ENCODE measurements at regions not wholly inside any gene's neighbourhood (a gene's known extent, or its start where the extent isn't known, plus 50 kb on each side); places are given as distances from the start of the nearest gene placed in this dataset.

DNA sequence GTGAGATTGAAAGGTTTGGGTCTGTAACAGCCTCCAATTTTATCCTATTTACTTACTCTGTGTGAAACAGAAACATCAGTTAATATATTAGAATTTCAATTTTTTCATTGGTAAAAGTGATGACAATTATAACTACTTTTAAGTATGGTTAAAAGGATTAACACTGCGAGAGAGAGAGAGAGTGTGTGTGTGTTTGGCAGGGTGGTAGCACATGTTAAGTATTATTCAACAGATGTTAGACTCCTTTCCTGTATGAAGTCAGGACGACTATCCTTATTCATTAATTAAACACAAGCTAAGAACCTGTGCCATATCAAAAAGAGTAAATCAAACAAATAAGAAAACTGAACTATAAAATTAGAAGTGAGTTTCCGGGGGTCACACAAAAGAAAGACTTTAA, 662.5 kb downstream of the PLPP3 start:
- TF ChIP-seq, protein P1, sequence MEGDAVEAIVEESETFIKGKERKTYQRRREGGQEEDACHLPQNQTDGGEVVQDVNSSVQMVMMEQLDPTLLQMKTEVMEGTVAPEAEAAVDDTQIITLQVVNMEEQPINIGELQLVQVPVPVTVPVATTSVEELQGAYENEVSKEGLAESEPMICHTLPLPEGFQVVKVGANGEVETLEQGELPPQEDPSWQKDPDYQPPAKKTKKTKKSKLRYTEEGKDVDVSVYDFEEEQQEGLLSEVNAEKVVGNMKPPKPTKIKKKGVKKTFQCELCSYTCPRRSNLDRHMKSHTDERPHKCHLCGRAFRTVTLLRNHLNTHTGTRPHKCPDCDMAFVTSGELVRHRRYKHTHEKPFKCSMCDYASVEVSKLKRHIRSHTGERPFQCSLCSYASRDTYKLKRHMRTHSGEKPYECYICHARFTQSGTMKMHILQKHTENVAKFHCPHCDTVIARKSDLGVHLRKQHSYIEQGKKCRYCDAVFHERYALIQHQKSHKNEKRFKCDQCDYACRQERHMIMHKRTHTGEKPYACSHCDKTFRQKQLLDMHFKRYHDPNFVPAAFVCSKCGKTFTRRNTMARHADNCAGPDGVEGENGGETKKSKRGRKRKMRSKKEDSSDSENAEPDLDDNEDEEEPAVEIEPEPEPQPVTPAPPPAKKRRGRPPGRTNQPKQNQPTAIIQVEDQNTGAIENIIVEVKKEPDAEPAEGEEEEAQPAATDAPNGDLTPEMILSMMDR (IDR thresholded peaks at IDR 0.05 in 2 of 3, conservative IDR thresholded peaks at IDR 0.05 in 1 of 3; ENCODE audit: control insufficient read depth in 2 of 3, extremely low read depth in 1 of 3, insufficient read depth in 1 of 3, low read depth in 3 of 3, low read length in 3 of 3), result no peak
- TF ChIP-seq, protein P2, sequence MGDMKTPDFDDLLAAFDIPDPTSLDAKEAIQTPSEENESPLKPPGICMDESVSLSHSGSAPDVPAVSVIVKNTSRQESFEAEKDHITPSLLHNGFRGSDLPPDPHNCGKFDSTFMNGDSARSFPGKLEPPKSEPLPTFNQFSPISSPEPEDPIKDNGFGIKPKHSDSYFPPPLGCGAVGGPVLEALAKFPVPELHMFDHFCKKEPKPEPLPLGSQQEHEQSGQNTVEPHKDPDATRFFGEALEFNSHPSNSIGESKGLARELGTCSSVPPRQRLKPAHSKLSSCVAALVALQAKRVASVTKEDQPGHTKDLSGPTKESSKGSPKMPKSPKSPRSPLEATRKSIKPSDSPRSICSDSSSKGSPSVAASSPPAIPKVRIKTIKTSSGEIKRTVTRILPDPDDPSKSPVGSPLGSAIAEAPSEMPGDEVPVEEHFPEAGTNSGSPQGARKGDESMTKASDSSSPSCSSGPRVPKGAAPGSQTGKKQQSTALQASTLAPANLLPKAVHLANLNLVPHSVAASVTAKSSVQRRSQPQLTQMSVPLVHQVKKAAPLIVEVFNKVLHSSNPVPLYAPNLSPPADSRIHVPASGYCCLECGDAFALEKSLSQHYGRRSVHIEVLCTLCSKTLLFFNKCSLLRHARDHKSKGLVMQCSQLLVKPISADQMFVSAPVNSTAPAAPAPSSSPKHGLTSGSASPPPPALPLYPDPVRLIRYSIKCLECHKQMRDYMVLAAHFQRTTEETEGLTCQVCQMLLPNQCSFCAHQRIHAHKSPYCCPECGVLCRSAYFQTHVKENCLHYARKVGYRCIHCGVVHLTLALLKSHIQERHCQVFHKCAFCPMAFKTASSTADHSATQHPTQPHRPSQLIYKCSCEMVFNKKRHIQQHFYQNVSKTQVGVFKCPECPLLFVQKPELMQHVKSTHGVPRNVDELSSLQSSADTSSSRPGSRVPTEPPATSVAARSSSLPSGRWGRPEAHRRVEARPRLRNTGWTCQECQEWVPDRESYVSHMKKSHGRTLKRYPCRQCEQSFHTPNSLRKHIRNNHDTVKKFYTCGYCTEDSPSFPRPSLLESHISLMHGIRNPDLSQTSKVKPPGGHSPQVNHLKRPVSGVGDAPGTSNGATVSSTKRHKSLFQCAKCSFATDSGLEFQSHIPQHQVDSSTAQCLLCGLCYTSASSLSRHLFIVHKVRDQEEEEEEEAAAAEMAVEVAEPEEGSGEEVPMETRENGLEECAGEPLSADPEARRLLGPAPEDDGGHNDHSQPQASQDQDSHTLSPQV (IDR thresholded peaks at IDR 0.05), result no peak
- TF ChIP-seq SREBF1 (IDR thresholded peaks at IDR 0.05; ENCODE audit: low read length) (no peak), SUZ12 (IDR thresholded peaks at IDR 0.05; ENCODE audit: unreplicated experiment) (no peak), EZH2 (IDR thresholded peaks at IDR 0.05; ENCODE audit: borderline replicate concordance, control insufficient read depth, low read depth, low read length) (no peak)
